ENCODE measurements at regions not wholly inside any gene's neighbourhood (a gene's known extent, or its start where the extent isn't known, plus 50 kb on each side); places are given as distances from the start of the nearest gene placed in this dataset.

DNA sequence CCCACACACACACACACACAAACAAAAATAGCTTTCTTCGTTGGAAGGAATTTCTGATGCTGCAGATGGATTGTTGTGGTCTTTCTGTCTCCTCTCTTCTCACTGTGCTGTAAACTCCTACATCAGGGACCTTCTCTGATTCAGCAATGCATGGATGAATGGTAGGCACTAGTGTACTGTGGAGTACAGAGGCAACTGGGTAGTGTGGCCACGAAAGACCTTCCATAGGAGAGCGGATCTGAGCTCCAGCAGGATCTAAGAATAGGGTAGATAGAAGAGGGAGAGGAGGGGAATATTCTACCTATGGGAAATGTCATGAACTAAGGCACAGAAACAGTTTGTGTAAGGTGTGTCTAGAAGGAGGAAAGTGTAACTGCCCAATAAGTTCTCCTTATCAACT, 266.8 kb downstream of the MYCN start:
- Mint-ChIP-seq H3K27me3 (ENCODE audit: low read depth) (no peaks in the 10 kb centered on the region), H3K4me1 (peaks cover 61% of the 10 kb centered on the region), H3K36me3 (ENCODE audit: low read depth) (peaks cover 11% of the 10 kb centered on the region), H3K9me3 (peaks cover 17% of the 10 kb centered on the region), H3K27ac (ENCODE audit: unreplicated experiment) (no peak overlapping the region), H3K4me3 (no peak overlapping the region)
- TF ChIP-seq, protein P1, sequence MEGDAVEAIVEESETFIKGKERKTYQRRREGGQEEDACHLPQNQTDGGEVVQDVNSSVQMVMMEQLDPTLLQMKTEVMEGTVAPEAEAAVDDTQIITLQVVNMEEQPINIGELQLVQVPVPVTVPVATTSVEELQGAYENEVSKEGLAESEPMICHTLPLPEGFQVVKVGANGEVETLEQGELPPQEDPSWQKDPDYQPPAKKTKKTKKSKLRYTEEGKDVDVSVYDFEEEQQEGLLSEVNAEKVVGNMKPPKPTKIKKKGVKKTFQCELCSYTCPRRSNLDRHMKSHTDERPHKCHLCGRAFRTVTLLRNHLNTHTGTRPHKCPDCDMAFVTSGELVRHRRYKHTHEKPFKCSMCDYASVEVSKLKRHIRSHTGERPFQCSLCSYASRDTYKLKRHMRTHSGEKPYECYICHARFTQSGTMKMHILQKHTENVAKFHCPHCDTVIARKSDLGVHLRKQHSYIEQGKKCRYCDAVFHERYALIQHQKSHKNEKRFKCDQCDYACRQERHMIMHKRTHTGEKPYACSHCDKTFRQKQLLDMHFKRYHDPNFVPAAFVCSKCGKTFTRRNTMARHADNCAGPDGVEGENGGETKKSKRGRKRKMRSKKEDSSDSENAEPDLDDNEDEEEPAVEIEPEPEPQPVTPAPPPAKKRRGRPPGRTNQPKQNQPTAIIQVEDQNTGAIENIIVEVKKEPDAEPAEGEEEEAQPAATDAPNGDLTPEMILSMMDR (conservative IDR thresholded peaks at IDR 0.05) = no peak
- DNase-seq (ENCODE audit: low read depth, low spot score) = no peak

DNA sequence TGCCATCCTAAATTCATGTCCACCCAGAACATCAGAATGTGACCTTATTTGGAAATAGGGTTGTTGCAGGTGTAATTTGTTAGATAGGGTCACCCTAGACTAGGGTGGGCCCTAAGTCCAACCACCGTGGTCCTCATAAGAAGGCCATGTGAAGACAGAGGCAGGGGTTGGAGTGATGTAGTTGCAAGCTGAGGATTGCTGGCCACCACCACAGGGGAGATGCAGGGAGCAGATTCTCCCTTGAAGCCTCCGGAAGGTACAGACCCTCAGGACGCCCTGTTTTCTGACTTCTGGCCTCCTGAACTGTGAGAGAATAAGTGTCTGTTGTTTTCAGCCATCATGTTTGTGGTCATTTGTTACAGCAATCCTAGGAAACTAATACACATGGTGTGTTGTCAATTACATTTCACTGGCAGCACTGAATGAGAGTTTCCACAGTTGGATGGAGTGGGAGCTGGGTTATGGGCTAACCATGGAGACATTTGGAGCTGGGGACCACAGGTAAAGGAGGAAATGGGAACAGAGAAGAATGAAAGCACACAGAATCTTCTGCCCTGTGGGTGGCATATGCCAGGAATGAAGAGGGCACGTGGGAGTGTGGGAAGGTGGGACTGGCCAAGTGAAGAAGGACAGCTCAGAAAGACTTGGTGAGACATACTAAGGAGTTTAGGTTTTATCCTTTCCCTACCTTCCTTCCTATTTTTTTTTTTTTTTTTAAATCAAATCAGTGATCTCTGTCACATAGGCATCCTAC, 266.0 kb downstream of the MYCN start:
- TF ChIP-seq, protein P1 (conservative IDR thresholded peaks at IDR 0.05) = no peak
- Mint-ChIP-seq H3K4me3 (no peak overlapping the region), H3K27ac (ENCODE audit: unreplicated experiment) (peak overlapping the region; percentile 21), H3K9me3 (peaks cover 14% of the 10 kb centered on the region), H3K27me3 (ENCODE audit: low read depth) (no peaks in the 10 kb centered on the region), H3K4me1 (peaks cover 63% of the 10 kb centered on the region), H3K36me3 (ENCODE audit: low read depth) (peaks cover 11% of the 10 kb centered on the region)
- no peak for DNase-seq (ENCODE audit: low read depth, low spot score)

GRCh38 chr2:16205631-16206030, 265.3 kb downstream of the MYCN start:
- H3K27ac Mint-ChIP-seq (ENCODE audit: unreplicated experiment) = no peak overlapping the region

GRCh38 chr2:16204886-16205620, 264.7 kb downstream of the MYCN start:
- no peaks in the 10 kb centered on the region for H3K27me3 Mint-ChIP-seq (ENCODE audit: low read depth)
- DNase-seq (ENCODE audit: low read depth, low spot score) = peak; percentile 45
- H3K36me3 Mint-ChIP-seq (ENCODE audit: low read depth) = peaks cover 5% of the 10 kb centered on the region
- peaks cover 9% of the 10 kb centered on the region for H3K9me3 Mint-ChIP-seq
- peak overlapping the region; percentile 79 for H3K27ac Mint-ChIP-seq (ENCODE audit: unreplicated experiment)
- TF ChIP-seq, protein P1 (conservative IDR thresholded peaks at IDR 0.05) = no peak
- H3K4me3 Mint-ChIP-seq = peak overlapping the region; percentile 52
- H3K4me1 Mint-ChIP-seq = peaks cover 68% of the 10 kb centered on the region

More at GRCh38 chr2:16205631-16206030, 265.3 kb downstream of the MYCN start:
- Mint-ChIP-seq H3K4me1 (peaks cover 67% of the 10 kb centered on the region), H3K27me3 (ENCODE audit: low read depth) (no peaks in the 10 kb centered on the region), H3K9me3 (peaks cover 9% of the 10 kb centered on the region), H3K36me3 (ENCODE audit: low read depth) (peaks cover 7% of the 10 kb centered on the region), H3K4me3 (no peak overlapping the region)
- TF ChIP-seq, protein P1 (conservative IDR thresholded peaks at IDR 0.05) = no peak
- no peak for DNase-seq (ENCODE audit: low read depth, low spot score)

GRCh38 chr2:16204251-16204650, 263.9 kb downstream of the MYCN start:
- no peak for DNase-seq (ENCODE audit: low read depth, low spot score)
- Mint-ChIP-seq H3K27me3 (ENCODE audit: low read depth) (no peaks in the 10 kb centered on the region), H3K27ac (ENCODE audit: unreplicated experiment) (peak overlapping the region; percentile 79), H3K4me1 (peaks cover 62% of the 10 kb centered on the region), H3K36me3 (ENCODE audit: low read depth) (peaks cover 3% of the 10 kb centered on the region), H3K4me3 (peak overlapping the region; percentile 52), H3K9me3 (peaks cover 9% of the 10 kb centered on the region)
- TF ChIP-seq, protein P1 (conservative IDR thresholded peaks at IDR 0.05) = no peak

Data from neural crest cell (in vitro differentiated cells).